ENCODE measurements at regions not wholly inside any gene's neighbourhood (a gene's known extent, or its start where the extent isn't known, plus 50 kb on each side); places are given as distances from the start of the nearest gene placed in this dataset.

- Mint-ChIP-seq H3K4me1 (ENCODE audit: low read depth) (peaks cover 34% of the 10 kb centered on the region), H3K36me3 (ENCODE audit: insufficient read depth) (no peaks in the 10 kb centered on the region), H3K27ac (no peak overlapping the region), H3K4me3 (ENCODE audit: low read depth) (no peak overlapping the region), H3K27me3 (no peaks in the 10 kb centered on the region), H3K9me3 (ENCODE audit: low read depth) (no peaks in the 10 kb centered on the region)
- TF ChIP-seq CTCF (IDR thresholded peaks at IDR 0.05; ENCODE audit: unreplicated experiment) = no peak
- DNase-seq (ENCODE audit: low spot score, unreplicated experiment) = no peak
These were observed 122.4 kb upstream of the FGF10 start for GRCh38 chr5:44511596-44511995.

GRCh38 chr5:44506561-44506960 is 117.3 kb upstream of the FGF10 start:
- Mint-ChIP-seq H3K4me1 (ENCODE audit: low read depth) (peaks cover 10% of the 10 kb centered on the region), H3K9me3 (ENCODE audit: low read depth) (no peaks in the 10 kb centered on the region), H3K27me3 (no peaks in the 10 kb centered on the region), H3K27ac (no peak overlapping the region), H3K36me3 (ENCODE audit: insufficient read depth) (no peaks in the 10 kb centered on the region), H3K4me3 (ENCODE audit: low read depth) (no peak overlapping the region)
- DNase-seq (ENCODE audit: low spot score, unreplicated experiment) = no peak
- no peak for TF ChIP-seq CTCF (IDR thresholded peaks at IDR 0.05; ENCODE audit: unreplicated experiment)

- H3K4me3 Mint-ChIP-seq (ENCODE audit: low read depth) = no peak overlapping the region
- no peaks in the 10 kb centered on the region for H3K27me3 Mint-ChIP-seq
- no peaks in the 10 kb centered on the region for H3K9me3 Mint-ChIP-seq (ENCODE audit: low read depth)
- no peak for TF ChIP-seq CTCF (IDR thresholded peaks at IDR 0.05; ENCODE audit: unreplicated experiment)
- H3K27ac Mint-ChIP-seq = no peak overlapping the region
- DNase-seq (ENCODE audit: low spot score, unreplicated experiment) = no peak
- no peaks in the 10 kb centered on the region for H3K36me3 Mint-ChIP-seq (ENCODE audit: insufficient read depth)
- peaks cover 8% of the 10 kb centered on the region for H3K4me1 Mint-ChIP-seq (ENCODE audit: low read depth)
These were observed 110.2 kb upstream of the FGF10 start for GRCh38 chr5:44499381-44499780.

GRCh38 chr5:44497606-44498005 is 108.4 kb upstream of the FGF10 start:
- H3K4me3 Mint-ChIP-seq (ENCODE audit: low read depth) = no peak overlapping the region
- H3K27me3 Mint-ChIP-seq = no peaks in the 10 kb centered on the region
- H3K9me3 Mint-ChIP-seq (ENCODE audit: low read depth) = no peaks in the 10 kb centered on the region
- no peak for DNase-seq (ENCODE audit: low spot score, unreplicated experiment)
- H3K4me1 Mint-ChIP-seq (ENCODE audit: low read depth) = peaks cover 8% of the 10 kb centered on the region
- TF ChIP-seq CTCF (IDR thresholded peaks at IDR 0.05; ENCODE audit: unreplicated experiment) = no peak
- no peaks in the 10 kb centered on the region for H3K36me3 Mint-ChIP-seq (ENCODE audit: insufficient read depth)
- no peak overlapping the region for H3K27ac Mint-ChIP-seq

- no peak for TF ChIP-seq CTCF (IDR thresholded peaks at IDR 0.05; ENCODE audit: unreplicated experiment)
- peaks cover 3% of the 10 kb centered on the region for H3K4me1 Mint-ChIP-seq (ENCODE audit: low read depth)
- no peak for DNase-seq (ENCODE audit: low spot score, unreplicated experiment)
- no peaks in the 10 kb centered on the region for H3K36me3 Mint-ChIP-seq (ENCODE audit: insufficient read depth)
- H3K27me3 Mint-ChIP-seq = no peaks in the 10 kb centered on the region
- H3K9me3 Mint-ChIP-seq (ENCODE audit: low read depth) = peaks cover 3% of the 10 kb centered on the region
- H3K4me3 Mint-ChIP-seq (ENCODE audit: low read depth) = no peak overlapping the region
- no peak overlapping the region for H3K27ac Mint-ChIP-seq
These were observed 106.1 kb upstream of the FGF10 start for GRCh38 chr5:44495280-44495679.

Measured in progenitor cell of endocrine pancreas (in vitro differentiated cells).